Neural cell (in vitro differentiated cells): ENCODE measurements at regions not wholly inside any gene's neighbourhood (a gene's known extent, or its start where the extent isn't known, plus 50 kb on each side); places are given as distances from the start of the nearest gene placed in this dataset.

Source experiments
- CTCF ChIP-seq: fragments of 450-650 bp; IDR thresholded peaks from 2 replicates; pipeline ENCODE4 v1.5.1; 2014; ENCODE audit warnings: antibody characterized with exemption, mild to moderate bottlenecking, moderate library complexity; ENCODE audit not compliant: poor library complexity, severe bottlenecking
- EP300 ChIP-seq: fragments of 450-650 bp; conservative IDR thresholded peaks from 2 replicates; pipeline ENCODE4 v1.6.1; 2014; ENCODE audit warnings: antibody characterized with exemption, mild to moderate bottlenecking, moderate library complexity; ENCODE audit not compliant: poor library complexity, severe bottlenecking
- EZH2 ChIP-seq: fragments of 200-600, 300-800 bp; shearing (Covaris generic), sonication (generic); IDR thresholded peaks from 2 replicates; pipeline ENCODE4 v1.6.1; 2014; ENCODE audit warnings: antibody characterized with exemption, low read length, borderline replicate concordance, mild to moderate bottlenecking; ENCODE audit not compliant: insufficient read depth, poor library complexity, severe bottlenecking
- MXI1 ChIP-seq: fragments of 450-650 bp; conservative IDR thresholded peaks from 2 replicates; pipeline ENCODE4 v1.6.1; 2014; ENCODE audit warnings: antibody characterized with exemption, mild to moderate bottlenecking; ENCODE audit not compliant: poor library complexity, severe bottlenecking
- POLR2AphosphoS5 ChIP-seq: IDR thresholded peaks from 2 replicates; pipeline ENCODE4 v1.6.1; 2012
- RAD21 ChIP-seq: fragments of 450-650 bp; conservative IDR thresholded peaks from 2 replicates; pipeline ENCODE4 v1.6.1; 2014; ENCODE audit warnings: antibody characterized with exemption, mild to moderate bottlenecking, moderate library complexity
- SMC3 ChIP-seq: fragments of 450-650 bp; conservative IDR thresholded peaks from 2 replicates; pipeline ENCODE4 v1.6.1; 2014; ENCODE audit warnings: antibody characterized with exemption, mild to moderate bottlenecking, moderate library complexity; ENCODE audit not compliant: poor library complexity
- TAF1 ChIP-seq: IDR thresholded peaks from 2 replicates; pipeline ENCODE4 v1.6.1; 2012; ENCODE audit warnings: low read depth

GRCh38 chr18:1483385-1483784 is 578.7 kb downstream of the ADCYAP1 start:
- TF ChIP-seq CTCF = no peak
- TF ChIP-seq MXI1 = no peak
- TF ChIP-seq SMC3 = no peak
- no peak for TF ChIP-seq POLR2AphosphoS5
- no peak for TF ChIP-seq TAF1
- TF ChIP-seq RAD21 = no peak
- TF ChIP-seq EP300 = no peak
- no peak for TF ChIP-seq EZH2
